Breast epithelium (tissue), 4 donors: ENCODE measurements at regions not wholly inside any gene's neighbourhood (a gene's known extent, or its start where the extent isn't known, plus 50 kb on each side); places are given as distances from the start of the nearest gene placed in this dataset.

Experiments
- DNase-seq, 2 donors: peaks; one replicate each; pipeline ENCODE4 v3.0.0-alpha.2; 2019; ENCODE audit warnings: low spot score in 2 of 2
- H3K27ac ChIP-seq, 2 donors: fragments of 200-600 bp; sonication (generic) in 1 of 2; one replicate each; pipeline ENCODE4 v1.5.1; 2016 to 2019; ENCODE audit warnings: mild to moderate bottlenecking in 1 of 2
- H3K27me3 ChIP-seq, 2 donors: fragments of 200-600 bp; sonication (generic) in 1 of 2; one replicate each; pipeline versions ENCODE4 v1.5.1 to v1.6.0; 2017 to 2019; ENCODE audit warnings: control low read depth in 1 of 2, mild to moderate bottlenecking in 1 of 2
- H3K36me3 ChIP-seq: fragments of 200-600 bp; one replicate; pipeline ENCODE4 v1.5.1; 2019
- H3K4me1 ChIP-seq, 2 donors: fragments of 200-600 bp; sonication (generic); one replicate each; pipeline ENCODE4 v1.5.1; 2016 to 2019; ENCODE audit warnings: control low read depth in 1 of 2
- H3K4me3 ChIP-seq, 3 donors: fragments of 200-600 bp; sonication (generic); 1 replicate in 2 of 3; 2 replicates in 1 of 3; pipeline ENCODE4 v1.5.1; 2016 to 2019; ENCODE audit warnings: mild to moderate bottlenecking in 3 of 3, moderate library complexity in 2 of 3
- H3K9me3 ChIP-seq, 2 donors: fragments of 200-600 bp; sonication (generic) in 1 of 2; one replicate each; pipeline ENCODE4 v1.5.1; 2016 to 2019; ENCODE audit warnings: control low read depth in 1 of 2
- POLR2A ChIP-seq: fragments of 450-650 bp; IDR thresholded peaks from one replicate; pipeline ENCODE4 v1.6.1; 2016; ENCODE audit warnings: antibody characterized with exemption, mild to moderate bottlenecking, moderate library complexity
- POLR2AphosphoS5 ChIP-seq, 3 donors: sonication (generic); formaldehyde crosslinking; IDR thresholded peaks; one replicate each; pipeline ENCODE4 v1.6.1; 2017; ENCODE audit warnings: antibody characterized with exemption in 3 of 3
- intact Hi-C: fragments of 100-400 bp; cut with DNase I; formaldehyde crosslinking; loops from one replicate; pipeline ENCODE4 v1.15.1; 2023; ENCODE audit warnings: low total_unique reads
- TF ChIP-seq, protein P1 (sequence below), 3 donors: fragments of 450-650 bp; IDR thresholded peaks; one replicate each; pipeline ENCODE4 v1.5.1; 2016 to 2017; ENCODE audit warnings: antibody characterized with exemption in 3 of 3, mild to moderate bottlenecking in 3 of 3, moderate library complexity in 3 of 3

DNA sequence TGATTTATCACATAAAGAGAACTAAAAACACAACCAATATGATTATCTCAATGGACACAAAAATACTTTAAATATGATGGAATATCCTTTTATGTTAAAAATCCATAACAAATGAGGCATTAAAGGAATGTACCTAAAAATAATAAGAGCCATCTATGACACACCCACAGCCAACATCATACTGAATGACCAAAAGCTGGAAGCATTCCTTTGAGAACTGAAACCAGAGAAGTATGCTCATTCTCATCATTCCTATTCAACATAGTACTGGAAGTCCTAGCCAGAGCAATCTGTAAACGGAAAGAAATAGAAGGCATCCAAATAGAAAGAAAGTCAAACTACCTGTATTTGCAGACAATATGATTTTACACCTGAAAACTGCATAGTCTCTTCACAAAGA is 671.0 kb downstream of the SLITRK1 start:
- Histone ChIP-seq H3K9me3 (peaks cover 10 to 43% of the 10 kb centered on the region in 2 donors), H3K4me3 (no peak overlapping the region), H3K4me1 (no peaks in the 10 kb centered on the region), H3K27me3 (no peaks in the 10 kb centered on the region), H3K27ac (no peak overlapping the region), H3K36me3 (no peaks in the 10 kb centered on the region)
- no peak for TF ChIP-seq POLR2A
- TF ChIP-seq, protein P1, sequence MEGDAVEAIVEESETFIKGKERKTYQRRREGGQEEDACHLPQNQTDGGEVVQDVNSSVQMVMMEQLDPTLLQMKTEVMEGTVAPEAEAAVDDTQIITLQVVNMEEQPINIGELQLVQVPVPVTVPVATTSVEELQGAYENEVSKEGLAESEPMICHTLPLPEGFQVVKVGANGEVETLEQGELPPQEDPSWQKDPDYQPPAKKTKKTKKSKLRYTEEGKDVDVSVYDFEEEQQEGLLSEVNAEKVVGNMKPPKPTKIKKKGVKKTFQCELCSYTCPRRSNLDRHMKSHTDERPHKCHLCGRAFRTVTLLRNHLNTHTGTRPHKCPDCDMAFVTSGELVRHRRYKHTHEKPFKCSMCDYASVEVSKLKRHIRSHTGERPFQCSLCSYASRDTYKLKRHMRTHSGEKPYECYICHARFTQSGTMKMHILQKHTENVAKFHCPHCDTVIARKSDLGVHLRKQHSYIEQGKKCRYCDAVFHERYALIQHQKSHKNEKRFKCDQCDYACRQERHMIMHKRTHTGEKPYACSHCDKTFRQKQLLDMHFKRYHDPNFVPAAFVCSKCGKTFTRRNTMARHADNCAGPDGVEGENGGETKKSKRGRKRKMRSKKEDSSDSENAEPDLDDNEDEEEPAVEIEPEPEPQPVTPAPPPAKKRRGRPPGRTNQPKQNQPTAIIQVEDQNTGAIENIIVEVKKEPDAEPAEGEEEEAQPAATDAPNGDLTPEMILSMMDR (IDR thresholded peaks at IDR 0.05) = no peak
- no peak for TF ChIP-seq POLR2AphosphoS5 (IDR thresholded peaks at IDR 0.05)
- DNase-seq = no peak
- intact Hi-C loops = no loop called here

DNA sequence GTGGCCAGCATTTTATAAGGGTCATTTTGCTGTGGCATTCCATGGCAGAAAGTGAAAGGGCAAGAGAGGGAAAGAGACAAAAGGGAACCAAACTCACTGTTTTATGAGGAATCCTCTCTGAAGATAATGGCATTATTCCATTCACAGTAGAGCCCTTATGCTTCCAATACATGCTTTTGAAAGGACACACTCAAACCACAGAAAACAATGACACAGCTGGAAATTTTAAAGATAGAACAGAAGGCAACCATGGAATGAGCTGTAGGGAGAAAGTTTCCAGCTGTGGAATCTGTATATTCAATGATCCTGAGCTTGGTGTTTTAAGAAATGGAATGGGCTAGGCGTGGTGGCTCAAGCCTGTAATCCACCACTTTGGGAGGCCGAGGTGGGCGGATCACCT is 677.4 kb downstream of the SLITRK1 start:
- no peaks in the 10 kb centered on the region for H3K4me1 ChIP-seq
- no peaks in the 10 kb centered on the region for H3K27me3 ChIP-seq
- no peaks in the 10 kb centered on the region for H3K36me3 ChIP-seq
- no peak overlapping the region for H3K4me3 ChIP-seq
- DNase-seq = no peak
- no peak overlapping the region for H3K27ac ChIP-seq
- intact Hi-C loops = no loop called here
- TF ChIP-seq, protein P1 (IDR thresholded peaks at IDR 0.05) = no peak
- TF ChIP-seq POLR2A (no peak), POLR2AphosphoS5 (IDR thresholded peaks at IDR 0.05) (no peak)
- peaks cover 4 to 9% of the 10 kb centered on the region in 2 donors for H3K9me3 ChIP-seq

DNA sequence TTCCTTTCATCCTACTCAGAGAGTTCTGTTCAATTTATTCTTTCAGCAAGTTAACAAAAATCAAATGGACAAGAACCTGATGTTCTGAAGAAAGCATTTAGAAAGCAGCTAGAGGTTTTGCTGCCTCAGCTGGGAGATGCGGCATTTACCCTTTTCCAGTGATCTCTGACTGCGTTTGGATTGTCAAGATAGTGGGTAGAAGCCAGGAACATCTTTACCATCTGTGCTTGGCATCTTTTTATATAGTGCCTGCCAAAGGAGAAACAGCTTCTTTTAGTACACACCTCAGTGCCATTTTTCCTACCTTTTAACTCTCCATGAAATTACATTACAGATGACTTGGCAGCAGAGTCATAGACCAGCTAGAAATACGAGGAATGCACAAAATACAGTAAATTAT is 680.8 kb downstream of the SLITRK1 start:
- no peak for DNase-seq
- intact Hi-C loops = no loop called here
- Histone ChIP-seq H3K36me3 (no peaks in the 10 kb centered on the region), H3K4me3 (no peak overlapping the region), H3K27me3 (no peaks in the 10 kb centered on the region), H3K4me1 (no peaks in the 10 kb centered on the region), H3K9me3 (no peaks in the 10 kb centered on the region), H3K27ac (no peak overlapping the region)
- TF ChIP-seq, protein P1 (IDR thresholded peaks at IDR 0.05) = no peak
- no peak for TF ChIP-seq POLR2AphosphoS5 (IDR thresholded peaks at IDR 0.05)
- no peak for TF ChIP-seq POLR2A

GRCh38 chr13:83197316-83197715 is 685.0 kb downstream of the SLITRK1 start:
- Histone ChIP-seq H3K4me3 (no peak overlapping the region), H3K9me3 (no peaks in the 10 kb centered on the region), H3K27ac (no peak overlapping the region), H3K36me3 (no peaks in the 10 kb centered on the region), H3K4me1 (no peaks in the 10 kb centered on the region), H3K27me3 (no peaks in the 10 kb centered on the region)
- intact Hi-C loops = no loop called here
- no peak for DNase-seq
- TF ChIP-seq, protein P1 (IDR thresholded peaks at IDR 0.05) = no peak
- TF ChIP-seq POLR2AphosphoS5 (IDR thresholded peaks at IDR 0.05) (no peak), POLR2A (no peak)

DNA sequence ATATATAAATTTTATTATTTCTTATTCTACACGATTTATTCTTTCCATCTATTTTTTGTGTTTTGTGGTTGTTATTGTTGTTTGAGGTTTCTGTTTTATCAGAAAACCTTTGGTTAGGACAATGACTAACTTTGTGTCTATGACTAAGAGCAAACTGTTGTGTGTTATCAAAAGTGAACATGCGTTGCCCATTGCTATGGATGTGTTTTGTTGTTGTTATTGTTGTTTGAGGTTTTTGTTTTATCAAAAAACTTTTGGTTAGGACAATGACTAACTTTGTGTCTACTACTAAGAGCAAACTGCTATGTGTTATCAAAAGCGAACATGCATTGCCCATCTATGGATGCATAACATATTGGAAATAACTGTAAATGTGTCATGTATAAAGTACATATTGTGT is 692.3 kb downstream of the SLITRK1 start:
- no peaks in the 10 kb centered on the region for H3K4me1 ChIP-seq
- intact Hi-C loops = no loop called here
- H3K4me3 ChIP-seq = no peak overlapping the region
- TF ChIP-seq, protein P1 (IDR thresholded peaks at IDR 0.05) = no peak
- no peak for TF ChIP-seq POLR2A
- no peak for TF ChIP-seq POLR2AphosphoS5 (IDR thresholded peaks at IDR 0.05)
- H3K9me3 ChIP-seq = no peaks in the 10 kb centered on the region
- no peaks in the 10 kb centered on the region for H3K36me3 ChIP-seq
- no peak for DNase-seq
- H3K27me3 ChIP-seq = no peaks in the 10 kb centered on the region
- H3K27ac ChIP-seq = no peak overlapping the region
